GM23248 (cell line): ENCODE measurements at regions not wholly inside any gene's neighbourhood (a gene's known extent, or its start where the extent isn't known, plus 50 kb on each side); places are given as distances from the start of the nearest gene placed in this dataset.

Source experiments
- EZH2 ChIP-seq: fragments of 200-600 bp; sonication (generic); IDR thresholded peaks from 2 replicates; pipeline ENCODE4 v1.6.1; 2018; ENCODE audit warnings: antibody characterized with exemption, mild to moderate bottlenecking; ENCODE audit not compliant: insufficient read depth, poor library complexity, severe bottlenecking
- EZH2phosphoT487 ChIP-seq: fragments of 200-600 bp; sonication (generic); IDR thresholded peaks from 2 replicates; pipeline ENCODE4 v1.6.1; 2018; ENCODE audit warnings: antibody characterized with exemption, moderate library complexity, mild to moderate bottlenecking, low read depth; ENCODE audit not compliant: insufficient read depth

- TF ChIP-seq EZH2, result no peak
- TF ChIP-seq EZH2phosphoT487, result no peak
Observed at GRCh38 chr17:77476006-77476405, 335.2 kb downstream of the SEC14L1 start.
